ENCODE measurements at regions not wholly inside any gene's neighbourhood (a gene's known extent, or its start where the extent isn't known, plus 50 kb on each side); places are given as distances from the start of the nearest gene placed in this dataset.

GRCh38 chr14:48983351-48983888 lies 602.8 kb downstream of the RPS29 start:
- DNase-seq = peak; percentile 24 to 63

GRCh38 chr14:48974994-48975393 lies 611.2 kb downstream of the RPS29 start:
- DNase-seq = no peak

GRCh38 chr14:48973151-48973550 lies 613.0 kb downstream of the RPS29 start:
- no peak for DNase-seq

- DNase-seq = no peak
These were observed 615.2 kb downstream of the RPS29 start for GRCh38 chr14:48970943-48971342.

GRCh38 chr14:48967419-48967818 lies 618.8 kb downstream of the RPS29 start:
- no peak for DNase-seq

GRCh38 chr14:48963231-48963790 lies 622.9 kb downstream of the RPS29 start:
- no peak for DNase-seq

- DNase-seq = no peak
These were observed 628.7 kb downstream of the RPS29 start for GRCh38 chr14:48957486-48957885.

GRCh38 chr14:48955857-48956256 lies 630.3 kb downstream of the RPS29 start:
- no peak for DNase-seq

- no peak for DNase-seq
These were observed 631.7 kb downstream of the RPS29 start for GRCh38 chr14:48954446-48954845.

GRCh38 chr14:48944809-48945208 lies 641.4 kb downstream of the RPS29 start:
- DNase-seq = no peak

- DNase-seq = no peak
These were observed 642.3 kb downstream of the RPS29 start for GRCh38 chr14:48943913-48944312.

GRCh38 chr14:48937541-48938195 lies 648.5 kb downstream of the RPS29 start:
- DNase-seq = no peak

GRCh38 chr14:48936849-48937248 lies 649.3 kb downstream of the RPS29 start:
- no peak for DNase-seq

- no peak for DNase-seq
These were observed 649.8 kb downstream of the RPS29 start for GRCh38 chr14:48936362-48936761.

GRCh38 chr14:48925184-48925583 lies 661.0 kb downstream of the RPS29 start:
- DNase-seq = no peak

- no peak for DNase-seq
These were observed 671.3 kb downstream of the RPS29 start for GRCh38 chr14:48914921-48915320.

- no peak for DNase-seq
These were observed 671.8 kb downstream of the RPS29 start for GRCh38 chr14:48914382-48914781.

GRCh38 chr14:48900565-48900964 lies 685.6 kb downstream of the RPS29 start:
- peak; percentile 18 to 59 for DNase-seq

GRCh38 chr14:48890333-48890732 lies 695.8 kb downstream of the RPS29 start:
- DNase-seq = no peak

- no peak for DNase-seq
These were observed 709.3 kb downstream of the RPS29 start for GRCh38 chr14:48876806-48877340.

- peak in 1 of 2 experiments; percentile 52 for DNase-seq
These were observed 711.5 kb downstream of the RPS29 start for GRCh38 chr14:48874711-48875110.

GRCh38 chr14:48857366-48857765 lies 728.8 kb downstream of the RPS29 start:
- peak; percentile 16 to 63 for DNase-seq

- no peak for DNase-seq
These were observed 733.0 kb downstream of the RPS29 start for GRCh38 chr14:48853159-48853558.

GRCh38 chr14:48849741-48850322 lies 736.3 kb downstream of the RPS29 start:
- DNase-seq = peak; percentile 36 to 74

All from NCI-H524 (cell line).